ENCODE measurements at regions not wholly inside any gene's neighbourhood (a gene's known extent, or its start where the extent isn't known, plus 50 kb on each side); places are given as distances from the start of the nearest gene placed in this dataset.

DNA sequence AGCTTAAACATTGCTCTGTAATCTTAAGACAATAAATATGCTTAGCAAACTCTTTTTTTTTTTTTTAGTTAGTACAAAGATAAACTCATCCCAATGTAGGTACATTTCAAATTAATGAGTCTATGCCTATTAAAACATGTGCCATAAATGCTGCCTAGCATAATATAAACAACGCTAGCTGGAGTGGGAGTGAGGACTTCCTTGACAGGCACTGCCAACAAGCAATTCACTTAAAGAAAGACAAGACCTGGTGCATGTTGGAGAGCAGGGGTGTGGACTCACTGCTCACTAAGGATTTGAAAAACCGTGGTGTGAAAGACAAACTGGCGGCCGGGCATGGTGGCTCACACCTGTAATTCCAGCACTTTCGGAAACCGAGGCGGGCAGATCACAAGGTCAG lies 187.2 kb upstream of the RGS6 start:
- H3K27me3 ChIP-seq (ENCODE audit: insufficient read depth, low read length, poor library complexity) = no peaks in the 10 kb centered on the region
- peaks cover 7% of the 10 kb centered on the region for H3K4me1 ChIP-seq (ENCODE audit: insufficient read depth, low read length)
- ATAC-seq (ENCODE audit: insufficient read depth, low read depth) = no peak
- no peak for DNase-seq
- H3K27ac ChIP-seq (ENCODE audit: low read length) = no peak overlapping the region
- no peaks in the 10 kb centered on the region for H3K79me2 ChIP-seq (ENCODE audit: insufficient read depth, low read length)
- H4K20me1 ChIP-seq (ENCODE audit: insufficient read depth, low read length) = no peaks in the 10 kb centered on the region
- no peak overlapping the region for H2AFZ ChIP-seq (ENCODE audit: low read depth, low read length)
- TF ChIP-seq, protein P1, sequence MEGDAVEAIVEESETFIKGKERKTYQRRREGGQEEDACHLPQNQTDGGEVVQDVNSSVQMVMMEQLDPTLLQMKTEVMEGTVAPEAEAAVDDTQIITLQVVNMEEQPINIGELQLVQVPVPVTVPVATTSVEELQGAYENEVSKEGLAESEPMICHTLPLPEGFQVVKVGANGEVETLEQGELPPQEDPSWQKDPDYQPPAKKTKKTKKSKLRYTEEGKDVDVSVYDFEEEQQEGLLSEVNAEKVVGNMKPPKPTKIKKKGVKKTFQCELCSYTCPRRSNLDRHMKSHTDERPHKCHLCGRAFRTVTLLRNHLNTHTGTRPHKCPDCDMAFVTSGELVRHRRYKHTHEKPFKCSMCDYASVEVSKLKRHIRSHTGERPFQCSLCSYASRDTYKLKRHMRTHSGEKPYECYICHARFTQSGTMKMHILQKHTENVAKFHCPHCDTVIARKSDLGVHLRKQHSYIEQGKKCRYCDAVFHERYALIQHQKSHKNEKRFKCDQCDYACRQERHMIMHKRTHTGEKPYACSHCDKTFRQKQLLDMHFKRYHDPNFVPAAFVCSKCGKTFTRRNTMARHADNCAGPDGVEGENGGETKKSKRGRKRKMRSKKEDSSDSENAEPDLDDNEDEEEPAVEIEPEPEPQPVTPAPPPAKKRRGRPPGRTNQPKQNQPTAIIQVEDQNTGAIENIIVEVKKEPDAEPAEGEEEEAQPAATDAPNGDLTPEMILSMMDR (IDR thresholded peaks at IDR 0.05; ENCODE audit: borderline replicate concordance, extremely low read depth, low read length, poor library complexity, severe bottlenecking) = no peak
- no peak for TF ChIP-seq EZH2 (IDR thresholded peaks at IDR 0.05; ENCODE audit: borderline replicate concordance, low read depth, low read length, severe bottlenecking)
- peaks cover 7% of the 10 kb centered on the region for H3K9me3 ChIP-seq (ENCODE audit: insufficient read depth, low read length, severe bottlenecking)
- no peak overlapping the region for H3K4me3 ChIP-seq (ENCODE audit: low read depth in 1 of 2, low read length in 2 of 2)
- no peak overlapping the region for H3K4me2 ChIP-seq (ENCODE audit: insufficient read depth, low read length)
- H3K9ac ChIP-seq (ENCODE audit: low read depth, low read length) = no peak overlapping the region
- H3K36me3 ChIP-seq (ENCODE audit: insufficient read depth, low read length) = no peaks in the 10 kb centered on the region

DNA sequence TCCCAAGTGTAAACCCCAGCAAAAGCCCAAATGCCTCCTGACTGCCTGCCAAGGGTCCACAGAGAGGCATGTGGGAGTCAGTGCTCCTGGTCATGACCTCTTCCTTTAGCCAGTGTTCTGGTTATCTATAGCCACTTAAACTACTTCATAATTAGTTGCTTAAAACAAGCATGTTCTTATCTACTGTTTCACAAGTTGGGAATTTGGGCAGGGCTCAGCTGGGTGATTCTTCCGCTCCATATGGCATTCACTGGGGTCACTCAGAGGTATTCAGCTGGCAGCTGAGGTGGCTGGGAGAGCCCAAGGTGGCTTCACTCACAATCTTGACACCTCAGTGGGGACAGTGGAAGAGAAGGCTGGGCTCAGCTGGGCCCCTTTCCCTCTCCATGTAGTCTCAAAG lies 184.0 kb upstream of the RGS6 start:
- no peak overlapping the region for H3K9ac ChIP-seq (ENCODE audit: low read depth, low read length)
- peaks cover 7% of the 10 kb centered on the region for H3K9me3 ChIP-seq (ENCODE audit: insufficient read depth, low read length, severe bottlenecking)
- no peak overlapping the region for H3K4me3 ChIP-seq (ENCODE audit: low read depth in 1 of 2, low read length in 2 of 2)
- H3K4me1 ChIP-seq (ENCODE audit: insufficient read depth, low read length) = peaks cover 16% of the 10 kb centered on the region
- H3K79me2 ChIP-seq (ENCODE audit: insufficient read depth, low read length) = no peaks in the 10 kb centered on the region
- no peaks in the 10 kb centered on the region for H3K36me3 ChIP-seq (ENCODE audit: insufficient read depth, low read length)
- ATAC-seq (ENCODE audit: insufficient read depth, low read depth) (no peak), DNase-seq (no peak)
- H3K27ac ChIP-seq (ENCODE audit: low read length) = no peak overlapping the region
- no peak overlapping the region for H2AFZ ChIP-seq (ENCODE audit: low read depth, low read length)
- TF ChIP-seq, protein P1 (IDR thresholded peaks at IDR 0.05; ENCODE audit: borderline replicate concordance, extremely low read depth, low read length, poor library complexity, severe bottlenecking) = no peak
- no peak for TF ChIP-seq EZH2 (IDR thresholded peaks at IDR 0.05; ENCODE audit: borderline replicate concordance, low read depth, low read length, severe bottlenecking)
- H4K20me1 ChIP-seq (ENCODE audit: insufficient read depth, low read length) = no peaks in the 10 kb centered on the region
- no peak overlapping the region for H3K4me2 ChIP-seq (ENCODE audit: insufficient read depth, low read length)
- no peaks in the 10 kb centered on the region for H3K27me3 ChIP-seq (ENCODE audit: insufficient read depth, low read length, poor library complexity)

DNA sequence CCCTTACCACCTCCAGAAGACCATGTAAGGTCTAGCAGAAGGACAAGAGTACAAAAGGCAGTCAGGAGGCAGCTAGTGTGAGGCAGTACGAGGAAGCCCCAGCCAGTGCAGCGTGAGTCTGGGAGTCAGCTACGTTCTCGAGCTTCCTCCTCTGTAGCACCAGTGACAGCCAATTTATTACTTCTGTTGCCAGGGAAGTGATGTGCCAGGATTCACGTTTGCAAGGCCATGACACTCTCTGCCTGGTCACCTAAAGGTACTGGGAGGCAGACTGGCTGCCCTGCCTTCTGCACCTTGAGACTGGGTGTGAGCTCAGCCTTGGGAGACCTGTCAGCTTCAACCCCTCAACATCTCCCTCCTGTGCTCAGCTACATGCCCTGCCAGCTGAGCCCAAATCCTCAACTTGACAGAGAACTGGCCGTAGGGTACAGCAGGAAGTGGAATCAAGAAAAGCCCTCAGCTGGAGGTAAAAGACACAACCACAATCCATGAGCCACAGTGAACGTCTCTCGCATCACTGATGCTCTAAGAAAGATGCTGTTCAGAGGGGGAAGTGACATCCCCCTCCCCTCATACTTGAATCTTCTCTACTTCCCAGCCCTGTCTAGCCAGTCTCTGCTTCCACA lies 182.5 kb upstream of the RGS6 start:
- H3K36me3 ChIP-seq (ENCODE audit: insufficient read depth, low read length) = no peaks in the 10 kb centered on the region
- no peak overlapping the region for H2AFZ ChIP-seq (ENCODE audit: low read depth, low read length)
- peak; percentile 73 for ATAC-seq (ENCODE audit: insufficient read depth, low read depth)
- H3K27me3 ChIP-seq (ENCODE audit: insufficient read depth, low read length, poor library complexity) = no peaks in the 10 kb centered on the region
- TF ChIP-seq, protein P1 (IDR thresholded peaks at IDR 0.05; ENCODE audit: borderline replicate concordance, extremely low read depth, low read length, poor library complexity, severe bottlenecking) = no peak
- no peak for TF ChIP-seq EZH2 (IDR thresholded peaks at IDR 0.05; ENCODE audit: borderline replicate concordance, low read depth, low read length, severe bottlenecking)
- peaks cover 7% of the 10 kb centered on the region for H3K9me3 ChIP-seq (ENCODE audit: insufficient read depth, low read length, severe bottlenecking)
- peak; percentile 48 for DNase-seq
- no peak overlapping the region; the same call in 1 of the 2 replicates for H3K27ac ChIP-seq (ENCODE audit: low read length)
- no peak overlapping the region for H3K9ac ChIP-seq (ENCODE audit: low read depth, low read length)
- no peaks in the 10 kb centered on the region for H3K79me2 ChIP-seq (ENCODE audit: insufficient read depth, low read length)
- H3K4me1 ChIP-seq (ENCODE audit: insufficient read depth, low read length) = peaks cover 19% of the 10 kb centered on the region
- no peak overlapping the region for H3K4me2 ChIP-seq (ENCODE audit: insufficient read depth, low read length)
- no peaks in the 10 kb centered on the region for H4K20me1 ChIP-seq (ENCODE audit: insufficient read depth, low read length)
- no peak overlapping the region for H3K4me3 ChIP-seq (ENCODE audit: low read depth in 1 of 2, low read length in 2 of 2)

Measured in DND-41 (cell line).